ENCODE measurements at regions not wholly inside any gene's neighbourhood (a gene's known extent, or its start where the extent isn't known, plus 50 kb on each side); places are given as distances from the start of the nearest gene placed in this dataset.

DNA sequence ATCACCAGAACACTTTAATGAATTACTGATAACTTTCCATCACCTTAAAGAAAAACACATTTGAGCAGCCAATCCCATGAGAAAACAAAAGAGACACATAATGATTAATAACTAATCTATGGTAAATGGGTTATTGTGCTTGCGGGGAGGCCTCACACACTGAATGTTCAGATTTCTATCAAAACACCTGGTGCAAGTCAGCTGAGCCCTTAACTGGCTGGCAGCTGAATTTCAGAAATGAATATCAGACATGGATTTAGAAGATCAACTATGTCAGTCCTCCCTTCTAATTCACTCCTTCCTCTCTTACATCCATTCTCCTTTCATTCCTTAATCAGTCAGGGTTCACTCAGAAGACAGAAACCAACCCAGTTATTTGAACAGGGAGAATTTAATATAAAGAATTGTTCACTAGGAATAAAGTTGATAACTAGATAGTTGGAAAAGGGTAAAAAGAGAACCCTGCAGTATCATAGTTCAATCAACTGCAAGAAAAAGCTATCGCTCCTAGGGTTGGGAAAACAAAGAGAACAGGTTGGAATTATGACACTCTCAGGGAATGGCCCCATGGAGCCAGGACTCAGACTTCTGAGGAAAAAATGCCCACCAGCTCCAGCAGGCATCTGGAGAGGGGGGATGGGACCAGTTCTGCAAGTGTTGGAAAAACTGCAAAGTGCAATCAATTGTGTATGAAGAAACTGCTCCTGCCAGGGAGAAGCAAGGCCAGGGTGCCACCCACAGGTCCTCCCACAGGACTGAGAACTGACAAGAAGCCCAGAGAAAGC is 577.1 kb upstream of the CDH5 start:
- Mint-ChIP-seq H3K27me3 (ENCODE audit: low read depth in 3 of 3) (peaks cover 0 to 4% (median 3%) of the 10 kb centered on the region in 3 donors), H3K36me3 (no peaks in the 10 kb centered on the region)

DNA sequence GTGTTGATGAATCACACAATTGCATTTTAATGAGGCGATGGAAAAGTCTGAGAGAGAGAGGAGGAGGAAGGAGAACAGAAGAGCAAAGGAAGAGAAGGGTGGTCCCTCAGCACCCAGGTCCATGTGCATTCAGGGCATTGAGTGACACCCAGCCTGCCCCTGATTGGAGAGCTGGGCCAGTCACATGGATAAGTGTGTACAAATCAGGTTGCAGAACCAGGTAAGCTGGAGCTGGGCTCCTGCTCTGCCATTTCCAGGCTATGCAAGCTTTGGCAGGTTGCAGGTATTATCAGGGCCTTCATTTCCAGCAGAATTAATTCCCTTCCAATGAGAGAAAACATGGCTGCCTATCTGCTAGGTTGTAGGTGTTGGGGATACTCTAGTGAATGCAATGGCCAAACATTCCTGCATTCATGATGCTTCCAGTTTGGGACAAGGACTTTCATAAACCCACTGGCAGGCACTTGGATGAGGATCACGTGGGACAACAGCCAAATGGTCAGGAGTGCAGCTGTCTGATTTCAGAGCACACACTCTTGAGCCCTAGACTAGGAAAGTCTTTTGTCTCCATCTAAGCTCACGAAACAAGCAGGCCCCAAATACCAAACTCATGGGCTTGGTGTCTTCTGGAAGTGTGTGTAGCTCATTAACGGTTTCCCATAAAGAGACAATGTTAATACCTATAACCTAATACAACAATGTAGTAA is 577.9 kb upstream of the CDH5 start:
- Mint-ChIP-seq H3K27ac (no peak overlapping the region), H3K9me3 (peaks cover 0 to 6% (median 0%) of the 10 kb centered on the region in 6 donors), H3K4me3 (no peak overlapping the region), H3K36me3 (no peaks in the 10 kb centered on the region), H3K27me3 (ENCODE audit: low read depth in 3 of 3) (peaks cover 0 to 4% (median 3%) of the 10 kb centered on the region in 3 donors), H3K4me1 (no peaks in the 10 kb centered on the region)
- DNase-seq, result no peak

More for the DNA sequence above, 577.1 kb upstream of the CDH5 start:
- Mint-ChIP-seq H3K9me3 (peaks cover 0 to 6% (median 0%) of the 10 kb centered on the region in 6 donors), H3K27ac (no peak overlapping the region), H3K4me1 (no peaks in the 10 kb centered on the region), H3K4me3 (no peak overlapping the region)
- DNase-seq, result no peak

DNA sequence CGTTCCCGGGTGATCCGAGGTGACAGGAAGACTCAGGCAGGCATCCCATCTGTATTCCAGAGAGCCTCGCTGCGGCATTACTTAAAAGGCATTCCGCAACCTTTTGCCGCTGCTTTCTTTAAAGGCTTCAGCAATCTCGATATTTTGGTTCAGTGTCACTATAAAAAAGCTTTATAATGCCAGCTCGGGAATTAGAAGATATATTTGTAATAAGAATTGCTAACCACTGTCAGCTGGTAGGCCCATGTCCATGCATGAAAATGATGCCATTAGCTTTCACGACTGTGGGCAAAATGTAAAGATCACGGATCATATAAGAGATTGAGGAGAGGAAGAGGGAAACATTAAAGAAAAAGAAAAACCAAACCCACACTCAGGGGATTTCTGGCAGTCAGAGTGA is 578.6 kb upstream of the CDH5 start:
- Mint-ChIP-seq H3K4me1 (no peaks in the 10 kb centered on the region), H3K27me3 (ENCODE audit: low read depth in 3 of 3) (peaks cover 2 to 4% (median 3%) of the 10 kb centered on the region in 3 donors), H3K9me3 (peaks cover 0 to 6% (median 0%) of the 10 kb centered on the region in 6 donors), H3K27ac (no peak overlapping the region), H3K36me3 (no peaks in the 10 kb centered on the region), H3K4me3 (no peak overlapping the region)
- DNase-seq, result no peak

DNA sequence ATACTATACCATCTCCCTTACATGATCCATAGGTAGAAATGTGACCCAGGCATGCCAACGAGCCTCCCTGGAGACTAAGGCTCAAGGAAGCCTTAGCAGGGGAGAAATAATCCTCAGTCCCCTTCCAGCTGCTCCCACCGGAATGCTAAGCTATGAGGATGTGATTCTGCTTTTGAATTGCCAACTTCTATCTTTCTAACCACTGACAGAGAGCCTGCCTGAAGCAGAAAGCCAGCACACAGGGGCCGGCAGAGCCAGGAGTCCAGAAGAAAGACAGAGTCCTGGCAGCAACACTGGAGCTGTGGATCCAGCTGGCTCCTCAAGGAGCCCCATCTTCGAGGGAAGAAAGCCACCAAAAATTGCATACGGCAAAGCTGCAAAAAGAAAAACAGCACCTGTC is 579.6 kb upstream of the CDH5 start:
- Mint-ChIP-seq H3K36me3 (no peaks in the 10 kb centered on the region), H3K4me1 (no peaks in the 10 kb centered on the region), H3K27ac (no peak overlapping the region), H3K4me3 (no peak overlapping the region), H3K9me3 (peaks cover 0 to 6% (median 0%) of the 10 kb centered on the region in 6 donors), H3K27me3 (ENCODE audit: low read depth in 3 of 3) (peaks cover 3% of the 10 kb centered on the region in 3 donors)
- DNase-seq, result no peak

DNA sequence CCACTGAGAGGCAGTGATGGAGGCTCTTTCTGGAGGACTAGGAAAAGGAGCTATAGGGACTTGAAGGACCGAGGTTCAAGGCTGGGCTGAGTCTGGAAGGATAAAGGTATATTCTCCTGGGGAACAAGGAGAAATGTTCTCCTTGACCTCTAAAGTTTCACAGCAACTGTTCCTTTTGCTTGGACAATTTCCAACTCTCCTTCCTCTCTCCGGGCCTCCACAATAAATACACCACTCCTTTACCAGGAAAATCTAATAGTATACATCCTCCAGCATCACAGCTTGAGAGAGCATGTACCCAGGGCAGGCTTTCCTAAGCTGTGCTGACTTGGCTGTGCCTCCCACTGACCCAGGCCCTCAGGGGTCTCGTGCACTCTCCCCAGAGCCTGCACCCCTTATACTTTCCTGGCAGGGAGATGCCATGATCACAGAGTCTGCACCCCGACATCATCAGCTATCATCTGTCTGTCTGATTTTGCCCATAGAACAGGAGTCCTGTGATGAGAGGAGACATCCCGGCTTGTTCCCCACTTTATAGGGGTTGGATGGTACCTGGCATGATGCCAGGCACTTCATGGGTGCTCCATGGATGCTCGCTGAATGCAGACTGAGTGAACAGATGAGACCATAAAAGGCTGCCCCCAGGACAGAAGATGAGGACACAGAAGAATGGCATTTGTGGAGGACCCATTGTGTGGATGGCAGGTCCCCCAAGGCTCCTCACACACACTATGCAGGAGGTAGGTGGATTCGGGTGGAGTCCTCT is 582.6 kb upstream of the CDH5 start:
- Mint-ChIP-seq H3K4me3 (no peak overlapping the region), H3K36me3 (no peaks in the 10 kb centered on the region), H3K27ac (no peak overlapping the region), H3K9me3 (peaks cover 0 to 3% (median 0%) of the 10 kb centered on the region in 6 donors), H3K4me1 (no peaks in the 10 kb centered on the region), H3K27me3 (ENCODE audit: low read depth in 3 of 3) (peaks cover 3% of the 10 kb centered on the region in 3 donors)
- DNase-seq, result no peak

DNA sequence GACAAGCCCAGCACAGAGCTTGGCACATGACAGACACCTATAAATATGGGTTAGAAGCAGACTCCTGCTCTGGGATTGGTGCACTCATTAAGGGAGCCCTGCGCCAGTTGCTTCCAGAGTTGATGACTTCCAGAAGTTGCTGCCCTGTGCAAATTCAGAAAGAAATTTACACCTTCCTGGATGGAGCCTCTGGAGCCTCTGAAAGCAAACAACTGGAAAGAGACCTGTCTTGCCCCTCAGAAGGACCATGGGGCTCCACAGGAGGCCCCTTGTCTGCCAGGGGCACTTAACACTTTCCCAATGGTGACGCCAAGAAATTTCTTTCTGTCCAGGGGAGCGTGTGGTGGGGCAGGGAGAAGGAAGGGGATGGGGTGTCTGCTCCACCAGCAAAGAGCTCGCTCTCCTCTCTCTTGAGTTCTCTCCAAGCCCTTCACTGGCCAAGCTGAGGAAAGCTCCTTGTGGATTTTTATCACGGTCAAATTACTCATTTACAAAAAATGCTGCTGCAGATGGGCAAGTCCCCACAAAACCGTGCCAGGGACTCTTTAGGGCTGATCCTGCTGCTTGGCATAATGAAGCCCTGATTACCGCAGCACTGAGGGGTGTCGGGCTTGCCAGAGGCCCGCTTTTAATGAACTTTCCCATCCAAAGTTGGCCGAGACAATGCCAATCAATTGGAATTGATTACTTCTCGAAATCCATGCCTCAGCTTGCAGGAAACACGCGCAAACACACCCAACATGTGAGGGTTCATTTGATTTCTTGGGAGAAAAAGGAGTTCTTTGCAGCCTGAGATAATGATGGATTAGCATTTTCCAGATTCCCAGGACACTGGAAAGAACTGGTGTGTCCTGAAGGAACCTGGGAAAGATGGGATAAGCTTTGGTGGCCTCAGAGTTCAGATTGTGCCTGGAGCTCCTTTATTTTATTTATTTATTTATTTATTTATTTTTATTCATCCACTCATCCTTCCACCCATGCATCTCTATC is 583.6 kb upstream of the CDH5 start:
- Mint-ChIP-seq H3K4me3 (no peak overlapping the region), H3K9me3 (peaks cover 0 to 3% (median 0%) of the 10 kb centered on the region in 6 donors), H3K36me3 (no peaks in the 10 kb centered on the region), H3K27me3 (ENCODE audit: low read depth in 3 of 3) (peaks cover 3% of the 10 kb centered on the region in 3 donors), H3K27ac (no peak overlapping the region), H3K4me1 (no peaks in the 10 kb centered on the region)
- DNase-seq, result no peak

DNA sequence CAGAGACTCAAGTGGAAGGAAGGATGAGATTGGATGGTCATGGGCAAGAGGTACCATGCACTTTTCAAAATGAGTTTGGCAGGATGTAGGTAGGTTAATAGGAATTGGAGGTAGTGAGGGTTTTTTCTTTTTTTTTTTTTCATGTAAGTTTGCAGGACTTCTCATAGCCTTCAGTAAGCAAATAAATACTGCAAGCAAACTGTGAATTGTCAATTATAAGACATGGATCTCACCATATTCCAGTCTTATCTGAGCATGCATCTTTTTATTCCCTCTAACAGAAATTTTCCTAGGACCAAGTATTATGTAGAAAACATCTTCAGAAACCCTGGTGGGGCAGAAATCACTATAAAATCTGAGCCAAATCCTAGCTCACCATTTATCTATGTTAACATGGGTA is 584.6 kb upstream of the CDH5 start:
- Mint-ChIP-seq H3K4me3 (no peak overlapping the region), H3K36me3 (no peaks in the 10 kb centered on the region), H3K4me1 (no peaks in the 10 kb centered on the region), H3K27ac (no peak overlapping the region), H3K27me3 (ENCODE audit: low read depth in 3 of 3) (peaks cover 3% of the 10 kb centered on the region in 3 donors), H3K9me3 (peaks cover 0 to 3% (median 0%) of the 10 kb centered on the region in 6 donors)
- DNase-seq, result no peak

DNA sequence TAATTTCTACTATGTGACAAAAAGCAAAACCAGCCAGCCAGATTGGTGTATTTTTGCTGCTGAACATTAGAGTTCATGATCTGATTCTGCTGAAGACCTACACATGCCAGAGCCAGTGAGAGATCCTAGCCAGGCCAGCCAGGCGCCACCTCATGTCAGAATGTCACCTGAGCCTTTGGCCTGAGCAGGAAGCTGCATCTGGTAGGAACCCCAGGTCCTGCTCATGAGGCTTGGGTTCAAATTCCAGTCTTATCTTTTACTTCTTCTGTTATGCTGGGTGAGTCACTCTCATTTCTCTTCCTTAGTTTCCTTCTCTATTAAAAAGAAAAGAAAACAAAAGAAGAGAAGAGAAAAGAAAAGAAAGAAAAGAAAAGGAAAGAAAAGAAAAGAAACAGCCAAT is 585.1 kb upstream of the CDH5 start:
- Mint-ChIP-seq H3K27ac (no peak overlapping the region), H3K27me3 (ENCODE audit: low read depth in 3 of 3) (peaks cover 0 to 3% (median 0%) of the 10 kb centered on the region in 3 donors), H3K4me1 (no peaks in the 10 kb centered on the region), H3K9me3 (peaks cover 0 to 2% (median 0%) of the 10 kb centered on the region in 6 donors), H3K4me3 (no peak overlapping the region), H3K36me3 (no peaks in the 10 kb centered on the region)
- DNase-seq, result no peak

DNA sequence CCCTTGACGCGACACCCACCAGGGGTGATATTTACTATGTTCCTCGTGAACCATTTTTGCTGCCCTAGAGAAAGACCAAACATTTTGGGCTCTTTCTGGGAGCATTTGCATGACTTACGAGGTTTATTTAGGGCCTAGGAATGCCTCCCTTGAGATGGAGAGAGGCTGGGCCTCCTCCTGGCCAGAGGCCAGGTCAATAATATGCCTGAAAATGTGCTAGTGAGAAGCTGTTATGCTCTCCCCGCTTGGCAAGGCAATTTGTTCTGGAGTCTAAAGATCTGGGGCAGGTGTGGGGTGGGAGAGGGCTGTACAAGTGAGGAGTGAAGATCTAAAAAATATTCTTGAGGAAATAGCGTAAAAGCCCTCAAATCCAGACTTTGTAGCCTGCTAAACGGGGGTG is 587.3 kb upstream of the CDH5 start:
- Mint-ChIP-seq H3K4me1 (no peaks in the 10 kb centered on the region), H3K9me3 (peaks cover 0 to 2% (median 0%) of the 10 kb centered on the region in 6 donors), H3K27ac (no peak overlapping the region), H3K36me3 (no peaks in the 10 kb centered on the region), H3K4me3 (no peak overlapping the region), H3K27me3 (ENCODE audit: low read depth in 3 of 3) (peaks cover 0 to 3% (median 0%) of the 10 kb centered on the region in 3 donors)
- DNase-seq, result no peak

DNA sequence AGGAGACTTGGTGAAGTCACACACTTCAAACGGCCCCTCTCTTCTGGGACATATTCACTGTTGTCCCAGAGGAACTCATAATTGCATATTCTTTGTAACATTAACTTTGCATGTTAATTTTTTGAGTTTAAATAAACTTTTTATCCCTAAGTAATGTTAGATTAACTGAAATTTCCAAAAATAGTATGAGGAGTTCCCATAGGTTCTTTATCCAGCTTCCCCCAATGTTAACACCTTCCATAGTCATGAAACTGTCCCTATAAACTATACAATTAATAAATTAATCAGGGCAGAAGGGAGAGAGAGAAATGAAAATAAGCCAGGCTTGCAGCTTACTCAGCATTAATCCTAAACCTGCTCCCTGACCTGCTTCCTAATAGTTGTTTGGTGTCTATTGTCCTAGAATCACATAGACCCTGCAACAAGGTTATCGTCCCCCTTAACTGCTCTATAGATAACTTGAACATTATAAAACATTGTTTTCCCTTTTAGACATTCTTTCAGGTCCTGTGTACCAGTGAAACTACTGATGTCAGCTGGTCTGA is 589.8 kb upstream of the CDH5 start:
- H3K27ac Mint-ChIP-seq, result no peak overlapping the region
- H3K36me3 Mint-ChIP-seq, result no peaks in the 10 kb centered on the region
- H3K4me1 Mint-ChIP-seq, result no peaks in the 10 kb centered on the region
- H3K9me3 Mint-ChIP-seq, result peaks cover 0 to 2% (median under 1%) of the 10 kb centered on the region in 6 donors
- H3K4me3 Mint-ChIP-seq, result no peak overlapping the region
- peaks cover 0 to 1% (median 0%) of the 10 kb centered on the region in 3 donors for H3K27me3 Mint-ChIP-seq (ENCODE audit: low read depth in 3 of 3)
- no peak for DNase-seq

DNA sequence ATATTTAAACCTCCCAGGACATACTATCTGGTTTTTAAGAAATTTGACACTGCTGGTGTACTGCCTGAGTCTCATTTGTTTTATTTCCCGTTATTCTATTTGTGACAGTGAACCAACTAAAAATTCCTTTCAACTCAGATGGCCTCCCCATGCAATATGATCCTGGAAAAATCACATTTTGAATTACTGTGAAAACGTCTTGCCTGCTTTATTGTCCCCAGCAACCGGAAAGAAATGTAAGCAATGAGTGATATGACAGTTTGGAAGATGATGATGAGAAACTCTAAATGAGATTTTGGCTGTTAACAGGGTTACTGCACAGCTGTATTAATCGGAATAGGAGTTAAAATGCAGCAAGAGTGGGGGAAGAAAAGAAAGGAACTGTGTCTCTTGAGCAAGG is 590.7 kb upstream of the CDH5 start:
- Mint-ChIP-seq H3K4me3 (no peak overlapping the region), H3K36me3 (no peaks in the 10 kb centered on the region), H3K27ac (no peak overlapping the region), H3K4me1 (no peaks in the 10 kb centered on the region), H3K27me3 (ENCODE audit: low read depth in 3 of 3) (peaks cover 0 to 3% (median 0%) of the 10 kb centered on the region in 3 donors), H3K9me3 (peaks cover 0 to 7% (median 3%) of the 10 kb centered on the region in 6 donors)
- DNase-seq, result no peak

DNA sequence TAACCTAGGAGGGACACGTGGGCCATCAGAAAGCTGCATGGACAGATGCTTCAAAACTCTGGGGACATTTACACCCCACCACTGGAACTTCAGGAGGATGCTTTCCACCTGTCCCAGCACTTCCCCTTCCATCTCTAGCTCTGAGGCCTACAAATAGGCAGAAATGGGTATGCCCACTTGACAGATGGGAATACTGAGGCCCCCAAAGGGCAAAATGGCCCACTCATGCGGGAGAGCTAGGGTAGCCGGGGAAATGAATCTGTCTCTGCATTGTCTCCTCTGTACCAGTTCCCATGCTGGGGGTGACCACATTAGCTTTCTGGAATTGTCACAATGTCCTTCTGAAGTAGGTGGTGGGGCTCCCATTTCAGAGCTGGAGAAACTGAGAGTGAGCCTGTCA is 592.1 kb upstream of the CDH5 start:
- Mint-ChIP-seq H3K36me3 (no peaks in the 10 kb centered on the region), H3K27me3 (ENCODE audit: low read depth in 3 of 3) (peaks cover 0 to 3% (median 0%) of the 10 kb centered on the region in 3 donors), H3K27ac (no peak overlapping the region), H3K4me1 (no peaks in the 10 kb centered on the region), H3K9me3 (peaks cover 0 to 11% (median 3%) of the 10 kb centered on the region in 6 donors), H3K4me3 (no peak overlapping the region)
- no peak for DNase-seq
